K562 (cell line): ENCODE measurements at regions not wholly inside any gene's neighbourhood (a gene's known extent, or its start where the extent isn't known, plus 50 kb on each side); places are given as distances from the start of the nearest gene placed in this dataset.

Experiments
- ARID4B ChIP-seq: sonication (generic); formaldehyde crosslinking; IDR thresholded peaks from 2 replicates; pipeline ENCODE4 v1.8.0; 2022; ENCODE audit warnings: mild to moderate bottlenecking, missing genetic modification reagents
- EP400 ChIP-seq: fragments of 450-650 bp; IDR thresholded peaks from 2 replicates; pipeline ENCODE4 v1.6.1; 2017; ENCODE audit warnings: antibody characterized with exemption, mild to moderate bottlenecking, moderate library complexity
- HMGN3 ChIP-seq: IDR thresholded peaks from 2 replicates; pipeline ENCODE4 v1.6.1; 2011; ENCODE audit warnings: borderline replicate concordance, low read depth, mild to moderate bottlenecking, mixed read lengths, low read length; ENCODE audit not compliant: insufficient read length; ENCODE audit errors: extremely low read depth
- SMAD3 ChIP-seq: fragments of 450-650 bp; formaldehyde crosslinking; conservative IDR thresholded peaks from 2 replicates; pipeline ENCODE4 v1.4.0; 2020; ENCODE audit warnings: mild to moderate bottlenecking
- ZNF3 ChIP-seq: fragments of 250-450 bp; sonication (Bioruptor Pico); IDR thresholded peaks from 2 replicates; pipeline ENCODE4 v1.5.0; 2021; ENCODE audit warnings: mild to moderate bottlenecking, moderate library complexity
- TF ChIP-seq, protein P1 (sequence below): sonication (generic); formaldehyde crosslinking; IDR thresholded peaks from 2 replicates; pipeline ENCODE4 v1.4.0; 2020; ENCODE audit warnings: mild to moderate bottlenecking, missing genetic modification reagents

GRCh38 chr7:24502135-24502488, 71.1 kb upstream of the PALS2 start (continued):
- TF ChIP-seq, protein P1, sequence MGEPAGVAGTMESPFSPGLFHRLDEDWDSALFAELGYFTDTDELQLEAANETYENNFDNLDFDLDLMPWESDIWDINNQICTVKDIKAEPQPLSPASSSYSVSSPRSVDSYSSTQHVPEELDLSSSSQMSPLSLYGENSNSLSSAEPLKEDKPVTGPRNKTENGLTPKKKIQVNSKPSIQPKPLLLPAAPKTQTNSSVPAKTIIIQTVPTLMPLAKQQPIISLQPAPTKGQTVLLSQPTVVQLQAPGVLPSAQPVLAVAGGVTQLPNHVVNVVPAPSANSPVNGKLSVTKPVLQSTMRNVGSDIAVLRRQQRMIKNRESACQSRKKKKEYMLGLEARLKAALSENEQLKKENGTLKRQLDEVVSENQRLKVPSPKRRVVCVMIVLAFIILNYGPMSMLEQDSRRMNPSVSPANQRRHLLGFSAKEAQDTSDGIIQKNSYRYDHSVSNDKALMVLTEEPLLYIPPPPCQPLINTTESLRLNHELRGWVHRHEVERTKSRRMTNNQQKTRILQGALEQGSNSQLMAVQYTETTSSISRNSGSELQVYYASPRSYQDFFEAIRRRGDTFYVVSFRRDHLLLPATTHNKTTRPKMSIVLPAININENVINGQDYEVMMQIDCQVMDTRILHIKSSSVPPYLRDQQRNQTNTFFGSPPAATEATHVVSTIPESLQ (CRISPR knock-in tag) = no peak
- TF ChIP-seq SMAD3 (CRISPR knock-in tag) (no peak), ARID4B (no peak), EP400 (no peak), ZNF3 (CRISPR knock-in tag) (no peak), HMGN3 (no peak)
